ENCODE measurements at regions not wholly inside any gene's neighbourhood (a gene's known extent, or its start where the extent isn't known, plus 50 kb on each side); places are given as distances from the start of the nearest gene placed in this dataset.

GRCh38 chr6:79864421-79864820 is 82.9 kb downstream of the ELOVL4 start:
- Histone ChIP-seq H3K9ac (ENCODE audit: low read depth, low read length) (no peak overlapping the region), H3K27me3 (ENCODE audit: insufficient read depth, low read length) (no peaks in the 10 kb centered on the region), H3K4me3 (ENCODE audit: low read length) (no peak overlapping the region), H3K36me3 (ENCODE audit: insufficient read depth, low read depth, low read length) (no peaks in the 10 kb centered on the region), H3K4me1 (ENCODE audit: insufficient read depth, low read length) (peaks cover 3% of the 10 kb centered on the region; the same call in 1 of the 2 replicates), H3K27ac (ENCODE audit: low read length) (no peak overlapping the region), H3K9me3 (ENCODE audit: insufficient read depth, low read depth, low read length) (no peaks in the 10 kb centered on the region)

GRCh38 chr6:79864001-79864400 is 83.4 kb downstream of the ELOVL4 start:
- Histone ChIP-seq H3K36me3 (ENCODE audit: insufficient read depth, low read depth, low read length) (no peaks in the 10 kb centered on the region), H3K4me1 (ENCODE audit: insufficient read depth, low read length) (peaks cover 3% of the 10 kb centered on the region; the same call in 1 of the 2 replicates), H3K9me3 (ENCODE audit: insufficient read depth, low read depth, low read length) (no peaks in the 10 kb centered on the region), H3K9ac (ENCODE audit: low read depth, low read length) (no peak overlapping the region), H3K27me3 (ENCODE audit: insufficient read depth, low read length) (no peaks in the 10 kb centered on the region), H3K4me3 (ENCODE audit: low read length) (no peak overlapping the region), H3K27ac (ENCODE audit: low read length) (no peak overlapping the region)

GRCh38 chr6:79863566-79863965 is 83.8 kb downstream of the ELOVL4 start:
- no peaks in the 10 kb centered on the region for H3K36me3 ChIP-seq (ENCODE audit: insufficient read depth, low read depth, low read length)
- no peaks in the 10 kb centered on the region for H3K9me3 ChIP-seq (ENCODE audit: insufficient read depth, low read depth, low read length)
- H3K27ac ChIP-seq (ENCODE audit: low read length): no peak overlapping the region
- no peak overlapping the region for H3K4me3 ChIP-seq (ENCODE audit: low read length)
- no peak overlapping the region for H3K9ac ChIP-seq (ENCODE audit: low read depth, low read length)
- H3K4me1 ChIP-seq (ENCODE audit: insufficient read depth, low read length): peaks cover 3% of the 10 kb centered on the region; the same call in 1 of the 2 replicates
- H3K27me3 ChIP-seq (ENCODE audit: insufficient read depth, low read length): no peaks in the 10 kb centered on the region

- H3K4me1 ChIP-seq (ENCODE audit: insufficient read depth, low read length): no peaks in the 10 kb centered on the region
- H3K4me3 ChIP-seq (ENCODE audit: low read length): no peak overlapping the region
- no peak overlapping the region for H3K9ac ChIP-seq (ENCODE audit: low read depth, low read length)
- H3K36me3 ChIP-seq (ENCODE audit: insufficient read depth, low read depth, low read length): no peaks in the 10 kb centered on the region
- H3K27ac ChIP-seq (ENCODE audit: low read length): no peak overlapping the region
- H3K9me3 ChIP-seq (ENCODE audit: insufficient read depth, low read depth, low read length): no peaks in the 10 kb centered on the region
- H3K27me3 ChIP-seq (ENCODE audit: insufficient read depth, low read length): no peaks in the 10 kb centered on the region
Measured at GRCh38 chr6:79862711-79863110, 84.6 kb downstream of the ELOVL4 start.

GRCh38 chr6:79862126-79862525 is 85.2 kb downstream of the ELOVL4 start:
- H3K27ac ChIP-seq (ENCODE audit: low read length): no peak overlapping the region
- no peaks in the 10 kb centered on the region for H3K36me3 ChIP-seq (ENCODE audit: insufficient read depth, low read depth, low read length)
- H3K4me1 ChIP-seq (ENCODE audit: insufficient read depth, low read length): no peaks in the 10 kb centered on the region
- H3K27me3 ChIP-seq (ENCODE audit: insufficient read depth, low read length): no peaks in the 10 kb centered on the region
- no peak overlapping the region for H3K9ac ChIP-seq (ENCODE audit: low read depth, low read length)
- H3K4me3 ChIP-seq (ENCODE audit: low read length): no peak overlapping the region
- no peaks in the 10 kb centered on the region for H3K9me3 ChIP-seq (ENCODE audit: insufficient read depth, low read depth, low read length)

GRCh38 chr6:79861023-79861422 is 86.3 kb downstream of the ELOVL4 start:
- no peak overlapping the region for H3K27ac ChIP-seq (ENCODE audit: low read length)
- H3K9ac ChIP-seq (ENCODE audit: low read depth, low read length): no peak overlapping the region
- no peaks in the 10 kb centered on the region for H3K9me3 ChIP-seq (ENCODE audit: insufficient read depth, low read depth, low read length)
- no peaks in the 10 kb centered on the region for H3K27me3 ChIP-seq (ENCODE audit: insufficient read depth, low read length)
- no peaks in the 10 kb centered on the region for H3K36me3 ChIP-seq (ENCODE audit: insufficient read depth, low read depth, low read length)
- H3K4me3 ChIP-seq (ENCODE audit: low read length): no peak overlapping the region
- no peaks in the 10 kb centered on the region for H3K4me1 ChIP-seq (ENCODE audit: insufficient read depth, low read length)

- Histone ChIP-seq H3K27me3 (ENCODE audit: insufficient read depth, low read length) (no peaks in the 10 kb centered on the region), H3K4me3 (ENCODE audit: low read length) (no peak overlapping the region), H3K9ac (ENCODE audit: low read depth, low read length) (no peak overlapping the region), H3K36me3 (ENCODE audit: insufficient read depth, low read depth, low read length) (no peaks in the 10 kb centered on the region), H3K9me3 (ENCODE audit: insufficient read depth, low read depth, low read length) (no peaks in the 10 kb centered on the region), H3K27ac (ENCODE audit: low read length) (no peak overlapping the region), H3K4me1 (ENCODE audit: insufficient read depth, low read length) (no peaks in the 10 kb centered on the region)
Measured at GRCh38 chr6:79847426-79847825, 99.9 kb downstream of the ELOVL4 start.

- Histone ChIP-seq H3K4me1 (ENCODE audit: insufficient read depth, low read length) (no peaks in the 10 kb centered on the region), H3K27me3 (ENCODE audit: insufficient read depth, low read length) (no peaks in the 10 kb centered on the region), H3K9me3 (ENCODE audit: insufficient read depth, low read depth, low read length) (no peaks in the 10 kb centered on the region), H3K36me3 (ENCODE audit: insufficient read depth, low read depth, low read length) (no peaks in the 10 kb centered on the region), H3K27ac (ENCODE audit: low read length) (no peak overlapping the region), H3K9ac (ENCODE audit: low read depth, low read length) (no peak overlapping the region), H3K4me3 (ENCODE audit: low read length) (no peak overlapping the region)
Measured at GRCh38 chr6:79842376-79843040, 104.8 kb downstream of the ELOVL4 start.

GRCh38 chr6:79841577-79842375 is 105.6 kb downstream of the ELOVL4 start:
- no peak overlapping the region for H3K27ac ChIP-seq (ENCODE audit: low read length)
- H3K9ac ChIP-seq (ENCODE audit: low read depth, low read length): no peak overlapping the region
- H3K36me3 ChIP-seq (ENCODE audit: insufficient read depth, low read depth, low read length): no peaks in the 10 kb centered on the region
- H3K27me3 ChIP-seq (ENCODE audit: insufficient read depth, low read length): no peaks in the 10 kb centered on the region
- no peaks in the 10 kb centered on the region for H3K4me1 ChIP-seq (ENCODE audit: insufficient read depth, low read length)
- H3K9me3 ChIP-seq (ENCODE audit: insufficient read depth, low read depth, low read length): no peaks in the 10 kb centered on the region
- no peak overlapping the region for H3K4me3 ChIP-seq (ENCODE audit: low read length)

GRCh38 chr6:79838851-79839250 is 108.5 kb downstream of the ELOVL4 start:
- H3K9me3 ChIP-seq (ENCODE audit: insufficient read depth, low read depth, low read length): no peaks in the 10 kb centered on the region
- no peak overlapping the region for H3K9ac ChIP-seq (ENCODE audit: low read depth, low read length)
- H3K36me3 ChIP-seq (ENCODE audit: insufficient read depth, low read depth, low read length): no peaks in the 10 kb centered on the region
- no peak overlapping the region for H3K27ac ChIP-seq (ENCODE audit: low read length)
- no peak overlapping the region for H3K4me3 ChIP-seq (ENCODE audit: low read length)
- H3K4me1 ChIP-seq (ENCODE audit: insufficient read depth, low read length): no peaks in the 10 kb centered on the region
- no peaks in the 10 kb centered on the region for H3K27me3 ChIP-seq (ENCODE audit: insufficient read depth, low read length)

GRCh38 chr6:79833964-79834284 is 113.4 kb downstream of the ELOVL4 start:
- Histone ChIP-seq H3K36me3 (ENCODE audit: insufficient read depth, low read depth, low read length) (no peaks in the 10 kb centered on the region), H3K27me3 (ENCODE audit: insufficient read depth, low read length) (no peaks in the 10 kb centered on the region), H3K4me1 (ENCODE audit: insufficient read depth, low read length) (no peaks in the 10 kb centered on the region), H3K9ac (ENCODE audit: low read depth, low read length) (no peak overlapping the region), H3K9me3 (ENCODE audit: insufficient read depth, low read depth, low read length) (no peaks in the 10 kb centered on the region), H3K27ac (ENCODE audit: low read length) (no peak overlapping the region), H3K4me3 (ENCODE audit: low read length) (no peak overlapping the region)

GRCh38 chr6:79833264-79833963 is 113.9 kb downstream of the ELOVL4 start:
- no peaks in the 10 kb centered on the region for H3K9me3 ChIP-seq (ENCODE audit: insufficient read depth, low read depth, low read length)
- no peak overlapping the region for H3K4me3 ChIP-seq (ENCODE audit: low read length)
- H3K27ac ChIP-seq (ENCODE audit: low read length): no peak overlapping the region
- H3K9ac ChIP-seq (ENCODE audit: low read depth, low read length): no peak overlapping the region
- no peaks in the 10 kb centered on the region for H3K27me3 ChIP-seq (ENCODE audit: insufficient read depth, low read length)
- H3K4me1 ChIP-seq (ENCODE audit: insufficient read depth, low read length): no peaks in the 10 kb centered on the region
- H3K36me3 ChIP-seq (ENCODE audit: insufficient read depth, low read depth, low read length): no peaks in the 10 kb centered on the region
